Progenitor cell of endocrine pancreas (in vitro differentiated cells): ENCODE measurements at regions not wholly inside any gene's neighbourhood (a gene's known extent, or its start where the extent isn't known, plus 50 kb on each side); places are given as distances from the start of the nearest gene placed in this dataset.

Experiments used
- DNase-seq: peaks from one replicate; pipeline ENCODE4 v3.0.0; 2021; ENCODE audit warnings: low spot score; ENCODE audit not compliant: unreplicated experiment
- H3K27ac Mint-ChIP-seq: 2 replicates; pipeline ENCODE4 v1.8.0; 2021; ENCODE audit warnings: mild to moderate bottlenecking, moderate library complexity, mixed read lengths
- H3K27me3 Mint-ChIP-seq: 2 replicates; pipeline ENCODE4 v1.8.0; 2021; ENCODE audit warnings: mixed read lengths
- H3K36me3 Mint-ChIP-seq: 2 replicates; pipeline ENCODE4 v1.8.0; 2022; ENCODE audit warnings: mixed read lengths; ENCODE audit not compliant: insufficient read depth
- H3K4me1 Mint-ChIP-seq: 2 replicates; pipeline ENCODE4 v1.8.0; 2021; ENCODE audit warnings: low read depth, mixed read lengths
- H3K4me3 Mint-ChIP-seq: 2 replicates; pipeline ENCODE4 v1.8.0; 2021; ENCODE audit warnings: low read depth, mild to moderate bottlenecking, moderate library complexity, mixed read lengths
- H3K9me3 Mint-ChIP-seq: 2 replicates; pipeline ENCODE4 v1.8.0; 2021; ENCODE audit warnings: low read depth, mixed read lengths
- CTCF ChIP-seq: fragments of 200-600 bp; sonication (generic); IDR thresholded peaks from one replicate; pipeline ENCODE4 v1.5.0; 2021; ENCODE audit warnings: antibody characterized with exemption, mild to moderate bottlenecking; ENCODE audit not compliant: unreplicated experiment

GRCh38 chr7:46880508-46881196, 701.3 kb downstream of the TNS3 start:
- Mint-ChIP-seq H3K9me3 (peaks cover 13% of the 10 kb centered on the region), H3K27ac (no peak overlapping the region), H3K4me1 (peaks cover 5% of the 10 kb centered on the region), H3K36me3 (no peaks in the 10 kb centered on the region), H3K27me3 (no peaks in the 10 kb centered on the region), H3K4me3 (no peak overlapping the region)
- DNase-seq, result no peak
- TF ChIP-seq CTCF, result no peak

- Mint-ChIP-seq H3K27ac (no peak overlapping the region), H3K4me1 (peaks cover 5% of the 10 kb centered on the region), H3K27me3 (no peaks in the 10 kb centered on the region), H3K9me3 (peaks cover 13% of the 10 kb centered on the region), H3K36me3 (no peaks in the 10 kb centered on the region), H3K4me3 (no peak overlapping the region)
- no peak for DNase-seq
- TF ChIP-seq CTCF, result no peak
Observed at GRCh38 chr7:46879783-46880182, 702.1 kb downstream of the TNS3 start.

GRCh38 chr7:46871516-46871915, 710.4 kb downstream of the TNS3 start:
- Mint-ChIP-seq H3K36me3 (no peaks in the 10 kb centered on the region), H3K9me3 (peaks cover 5% of the 10 kb centered on the region), H3K4me1 (no peaks in the 10 kb centered on the region), H3K27me3 (no peaks in the 10 kb centered on the region), H3K27ac (no peak overlapping the region), H3K4me3 (no peak overlapping the region)
- no peak for DNase-seq
- TF ChIP-seq CTCF, result no peak

GRCh38 chr7:46864716-46865115, 717.2 kb downstream of the TNS3 start:
- Mint-ChIP-seq H3K4me1 (no peaks in the 10 kb centered on the region), H3K4me3 (no peak overlapping the region), H3K27me3 (no peaks in the 10 kb centered on the region), H3K36me3 (no peaks in the 10 kb centered on the region), H3K9me3 (no peaks in the 10 kb centered on the region), H3K27ac (no peak overlapping the region)
- no peak for TF ChIP-seq CTCF
- no peak for DNase-seq

GRCh38 chr7:46859963-46860475, 721.9 kb downstream of the TNS3 start:
- Mint-ChIP-seq H3K4me1 (no peaks in the 10 kb centered on the region), H3K9me3 (no peaks in the 10 kb centered on the region), H3K27me3 (no peaks in the 10 kb centered on the region), H3K27ac (peak overlapping the region; percentile 39), H3K4me3 (no peak overlapping the region), H3K36me3 (no peaks in the 10 kb centered on the region)
- no peak for TF ChIP-seq CTCF
- no peak for DNase-seq
